ENCODE measurements at regions not wholly inside any gene's neighbourhood (a gene's known extent, or its start where the extent isn't known, plus 50 kb on each side); places are given as distances from the start of the nearest gene placed in this dataset.
"Not testable (repeated sequence)": the region's sequence is repeated elsewhere in the genome, so short reads cannot be mapped to it uniquely, and the experiment has no call there.

DNA sequence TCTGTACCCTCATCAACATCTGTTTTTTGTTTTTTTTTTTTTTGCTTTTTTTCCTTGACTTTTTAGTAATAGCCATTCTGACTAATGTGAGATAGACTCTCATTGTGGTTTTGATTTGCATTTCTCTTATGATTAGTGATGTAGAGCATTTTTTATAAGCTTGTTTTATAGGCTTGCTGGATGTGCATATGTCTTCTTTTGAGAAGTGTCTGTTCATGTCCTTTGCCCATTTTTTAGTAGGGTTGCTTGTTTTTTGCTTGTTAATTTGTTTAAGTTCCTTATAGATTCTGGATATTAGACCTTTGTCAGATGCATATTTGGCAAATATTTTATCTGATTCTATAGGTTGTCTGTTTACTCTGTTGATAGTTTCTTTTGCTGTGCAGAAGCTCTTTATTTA, 53.5 kb upstream of the FAR1 start:
- intact Hi-C loops (cut with micrococcal nuclease); H3K27ac Mint-ChIP-seq (ENCODE audit: low read depth, unreplicated experiment): not testable (repeated sequence)
- peaks cover 29% of the 10 kb centered on the region for H3K27me3 Mint-ChIP-seq (ENCODE audit: insufficient read depth, unreplicated experiment)

DNA sequence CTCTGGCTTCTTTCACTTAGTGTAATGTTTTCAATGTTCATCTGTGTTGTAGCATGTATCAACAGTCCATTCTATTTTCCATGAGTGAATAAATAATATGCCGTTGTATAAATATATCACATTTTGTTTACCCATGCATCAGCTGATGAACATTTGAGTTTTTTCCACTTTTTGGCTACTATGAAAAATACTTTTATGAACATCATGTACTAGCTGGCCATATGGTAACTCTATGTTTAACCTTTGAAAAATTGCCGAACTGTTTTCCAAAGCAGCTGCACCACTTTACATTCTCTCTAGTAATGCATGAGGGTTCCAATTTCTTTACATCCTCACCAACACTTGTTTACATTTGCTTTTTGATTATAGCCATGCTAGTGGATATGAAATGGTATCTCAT, 59.8 kb upstream of the FAR1 start:
- H3K27ac Mint-ChIP-seq (ENCODE audit: low read depth, unreplicated experiment) = no peak overlapping the region
- no peak for DNase-seq (ENCODE audit: unreplicated experiment)
- H3K4me3 Mint-ChIP-seq (ENCODE audit: unreplicated experiment) = no peak overlapping the region
- ChIA-PET CTCF (no interaction called here), POLR2A (no interaction called here)
- no peaks in the 10 kb centered on the region for H3K27me3 Mint-ChIP-seq (ENCODE audit: insufficient read depth, unreplicated experiment)
- TF ChIP-seq, protein P1, sequence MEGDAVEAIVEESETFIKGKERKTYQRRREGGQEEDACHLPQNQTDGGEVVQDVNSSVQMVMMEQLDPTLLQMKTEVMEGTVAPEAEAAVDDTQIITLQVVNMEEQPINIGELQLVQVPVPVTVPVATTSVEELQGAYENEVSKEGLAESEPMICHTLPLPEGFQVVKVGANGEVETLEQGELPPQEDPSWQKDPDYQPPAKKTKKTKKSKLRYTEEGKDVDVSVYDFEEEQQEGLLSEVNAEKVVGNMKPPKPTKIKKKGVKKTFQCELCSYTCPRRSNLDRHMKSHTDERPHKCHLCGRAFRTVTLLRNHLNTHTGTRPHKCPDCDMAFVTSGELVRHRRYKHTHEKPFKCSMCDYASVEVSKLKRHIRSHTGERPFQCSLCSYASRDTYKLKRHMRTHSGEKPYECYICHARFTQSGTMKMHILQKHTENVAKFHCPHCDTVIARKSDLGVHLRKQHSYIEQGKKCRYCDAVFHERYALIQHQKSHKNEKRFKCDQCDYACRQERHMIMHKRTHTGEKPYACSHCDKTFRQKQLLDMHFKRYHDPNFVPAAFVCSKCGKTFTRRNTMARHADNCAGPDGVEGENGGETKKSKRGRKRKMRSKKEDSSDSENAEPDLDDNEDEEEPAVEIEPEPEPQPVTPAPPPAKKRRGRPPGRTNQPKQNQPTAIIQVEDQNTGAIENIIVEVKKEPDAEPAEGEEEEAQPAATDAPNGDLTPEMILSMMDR (IDR thresholded peaks at IDR 0.05; ENCODE audit: unreplicated experiment) = no peak
- no peaks in the 10 kb centered on the region for H3K9me3 Mint-ChIP-seq (ENCODE audit: unreplicated experiment)
- H3K4me1 Mint-ChIP-seq (ENCODE audit: insufficient read depth, unreplicated experiment) = no peaks in the 10 kb centered on the region
- H3K36me3 Mint-ChIP-seq (ENCODE audit: insufficient read depth, unreplicated experiment) = no peaks in the 10 kb centered on the region
- intact Hi-C loops (cut with micrococcal nuclease) = no loop called here
- no TSS peak for BruUV-seq (replicated peaks)

More for the DNA sequence above, 53.5 kb upstream of the FAR1 start:
- not testable (repeated sequence) for H3K36me3 Mint-ChIP-seq (ENCODE audit: insufficient read depth, unreplicated experiment); H3K4me1 Mint-ChIP-seq (ENCODE audit: insufficient read depth, unreplicated experiment); H3K4me3 Mint-ChIP-seq (ENCODE audit: unreplicated experiment); H3K9me3 Mint-ChIP-seq (ENCODE audit: unreplicated experiment); BruUV-seq (replicated peaks); DNase-seq (ENCODE audit: unreplicated experiment)
- ChIA-PET CTCF (interaction anchor here (0.6 kb wide), 1 partner anchor 158 kb away, joined by 3 read pairs; no protein-coding TSS in a partner anchor), POLR2A (interaction anchor here (0.9 kb wide), 1 partner anchor 14 kb away, joined by 3 read pairs; no protein-coding TSS in a partner anchor)

DNA sequence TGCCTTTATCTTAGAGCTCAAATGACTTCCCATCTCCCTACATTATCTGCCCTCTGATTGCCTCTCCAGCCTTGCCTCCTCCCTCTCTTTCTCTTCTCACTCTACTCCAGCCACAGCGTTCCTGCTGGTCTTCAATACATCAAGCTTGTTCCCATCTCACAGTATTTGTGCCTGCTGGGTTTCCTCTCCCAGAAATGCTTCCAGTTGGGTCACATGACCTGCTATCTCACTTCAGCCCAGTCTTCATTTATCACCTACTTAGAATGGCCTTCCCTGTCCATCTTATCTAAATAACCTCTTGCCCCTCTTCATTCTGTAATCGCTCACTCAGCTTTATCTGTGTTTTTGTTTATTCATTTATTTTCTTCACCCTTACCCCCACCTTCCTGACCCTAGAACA, 61.8 kb upstream of the FAR1 start:
- DNase-seq (ENCODE audit: unreplicated experiment) = no peak
- ChIA-PET POLR2A (no interaction called here), CTCF (no interaction called here)
- TF ChIP-seq, protein P1 (IDR thresholded peaks at IDR 0.05; ENCODE audit: unreplicated experiment) = no peak
- no TSS peak for BruUV-seq (replicated peaks)
- intact Hi-C loops (cut with micrococcal nuclease) = no loop called here
- Mint-ChIP-seq H3K36me3 (ENCODE audit: insufficient read depth, unreplicated experiment) (no peaks in the 10 kb centered on the region), H3K4me1 (ENCODE audit: insufficient read depth, unreplicated experiment) (no peaks in the 10 kb centered on the region), H3K4me3 (ENCODE audit: unreplicated experiment) (no peak overlapping the region), H3K9me3 (ENCODE audit: unreplicated experiment) (no peaks in the 10 kb centered on the region), H3K27ac (ENCODE audit: low read depth, unreplicated experiment) (no peak overlapping the region), H3K27me3 (ENCODE audit: insufficient read depth, unreplicated experiment) (peaks cover under 1% of the 10 kb centered on the region)

DNA sequence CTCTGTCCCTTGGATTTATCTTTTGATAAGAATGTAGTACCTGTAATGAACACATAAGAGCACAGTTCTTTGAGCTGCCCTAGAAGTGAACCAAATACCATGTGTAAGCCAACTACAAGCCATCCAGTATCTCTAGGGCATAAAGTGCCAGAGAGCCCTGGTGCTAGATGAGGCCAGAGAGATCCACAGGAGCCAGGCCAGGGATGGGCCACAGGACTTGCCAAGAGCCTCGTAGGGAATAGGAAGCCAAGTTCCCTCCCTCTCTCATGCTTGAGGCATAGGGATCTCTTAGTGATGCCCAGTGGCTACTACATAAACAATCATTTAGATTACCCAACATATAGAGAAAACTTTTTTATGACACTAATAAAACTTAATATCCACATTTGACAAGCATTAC, 64.8 kb upstream of the FAR1 start:
- Mint-ChIP-seq H3K36me3 (ENCODE audit: insufficient read depth, unreplicated experiment) (no peaks in the 10 kb centered on the region), H3K4me1 (ENCODE audit: insufficient read depth, unreplicated experiment) (no peaks in the 10 kb centered on the region), H3K4me3 (ENCODE audit: unreplicated experiment) (no peak overlapping the region), H3K9me3 (ENCODE audit: unreplicated experiment) (no peaks in the 10 kb centered on the region), H3K27ac (ENCODE audit: low read depth, unreplicated experiment) (no peak overlapping the region), H3K27me3 (ENCODE audit: insufficient read depth, unreplicated experiment) (peaks cover 21% of the 10 kb centered on the region)
- CTCF ChIA-PET = interaction anchor here (0.6 kb wide), 1 partner anchor 37 kb away, joined by 4 read pairs; no protein-coding TSS in a partner anchor
- BruUV-seq (replicated peaks) = no TSS peak
- POLR2A ChIA-PET = no interaction called here
- no peak for DNase-seq (ENCODE audit: unreplicated experiment)
- intact Hi-C loops (cut with micrococcal nuclease) = no loop called here
- TF ChIP-seq, protein P1 (IDR thresholded peaks at IDR 0.05; ENCODE audit: unreplicated experiment) = no peak

DNA sequence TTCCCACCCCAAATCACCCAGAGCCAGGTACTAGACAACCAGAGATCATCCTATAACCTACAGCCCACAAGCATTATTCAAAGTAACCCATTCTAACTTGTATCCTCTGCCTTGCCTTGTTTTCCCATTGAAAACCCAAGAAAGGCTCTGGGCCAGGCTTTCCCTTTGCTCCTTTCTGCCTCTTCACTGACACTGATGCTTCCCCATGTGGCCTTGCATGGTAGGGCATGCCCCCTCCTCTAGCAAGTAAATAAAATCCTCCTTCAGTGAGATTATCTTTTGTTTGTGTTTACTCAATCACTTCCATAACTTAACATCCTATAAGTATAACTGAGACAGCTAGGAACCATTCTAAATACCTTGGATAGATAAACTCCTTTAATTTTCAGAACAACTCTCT, 65.6 kb upstream of the FAR1 start:
- H3K9me3 Mint-ChIP-seq (ENCODE audit: unreplicated experiment) = no peaks in the 10 kb centered on the region
- ChIA-PET CTCF (interaction anchor here (0.6 kb wide), 1 partner anchor 185 kb away, joined by 3 read pairs; no protein-coding TSS in a partner anchor), POLR2A (no interaction called here)
- no peak overlapping the region for H3K27ac Mint-ChIP-seq (ENCODE audit: low read depth, unreplicated experiment)
- TF ChIP-seq, protein P1 (IDR thresholded peaks at IDR 0.05; ENCODE audit: unreplicated experiment) = no peak
- intact Hi-C loops (cut with micrococcal nuclease) = no loop called here
- DNase-seq (ENCODE audit: unreplicated experiment) = no peak
- BruUV-seq (replicated peaks) = no TSS peak
- no peaks in the 10 kb centered on the region for H3K36me3 Mint-ChIP-seq (ENCODE audit: insufficient read depth, unreplicated experiment)
- H3K27me3 Mint-ChIP-seq (ENCODE audit: insufficient read depth, unreplicated experiment) = peaks cover 29% of the 10 kb centered on the region
- no peaks in the 10 kb centered on the region for H3K4me1 Mint-ChIP-seq (ENCODE audit: insufficient read depth, unreplicated experiment)
- no peak overlapping the region for H3K4me3 Mint-ChIP-seq (ENCODE audit: unreplicated experiment)

Measured in MCF 10A (cell line).